ENCODE measurements at regions not wholly inside any gene's neighbourhood (a gene's known extent, or its start where the extent isn't known, plus 50 kb on each side); places are given as distances from the start of the nearest gene placed in this dataset.

DNA sequence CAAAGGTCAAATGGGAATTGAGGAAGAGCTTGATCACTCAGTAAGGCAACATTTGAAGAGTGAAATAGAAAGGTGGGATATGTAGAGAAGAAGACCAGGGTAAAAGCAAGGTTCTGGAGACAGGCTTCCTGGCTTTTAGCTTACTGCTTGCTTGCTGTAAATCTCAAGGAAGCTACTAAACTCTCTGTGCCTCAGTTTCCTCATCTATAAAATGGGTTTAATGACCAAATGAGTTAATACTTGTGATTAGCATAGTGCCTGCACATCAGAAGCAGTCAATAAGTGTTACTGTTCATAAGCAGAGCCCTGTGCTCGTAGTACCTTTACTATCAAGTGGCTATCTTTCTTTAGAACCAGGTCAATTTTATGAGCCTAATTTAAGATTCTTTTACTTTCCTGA lies 222.2 kb upstream of the ITGA4 start:
- Histone ChIP-seq H3K27me3 (ENCODE audit: insufficient read depth, low read length) (no peaks in the 10 kb centered on the region), H3K9me3 (ENCODE audit: control insufficient read depth in 1 of 2, insufficient read depth in 1 of 2, low read depth in 1 of 2, low read length in 2 of 2) (no peaks in the 10 kb centered on the region), H3K4me1 (ENCODE audit: control insufficient read depth in 1 of 2, insufficient read depth in 2 of 2, low read length in 2 of 2) (no peaks in the 10 kb centered on the region), H3K79me2 (ENCODE audit: insufficient read depth, low read length) (no peaks in the 10 kb centered on the region), H3K36me3 (ENCODE audit: control insufficient read depth in 1 of 2, insufficient read depth in 2 of 2, low read length in 2 of 2) (no peaks in the 10 kb centered on the region), H3K4me3 (replicated peaks in 1 of 2; ENCODE audit: low read depth in 1 of 2, low read length in 2 of 2) (no peak overlapping the region), H2AFZ (ENCODE audit: low read depth, low read length, poor library complexity, severe bottlenecking) (no peak overlapping the region), H4K20me1 (ENCODE audit: insufficient read depth) (no peaks in the 10 kb centered on the region), H3K27ac (ENCODE audit: low read depth, low read length) (no peak overlapping the region), H3K9me2 (ENCODE audit: insufficient read depth) (no peaks in the 10 kb centered on the region), H3K9ac (ENCODE audit: low read length) (no peak overlapping the region), H3K4me2 (ENCODE audit: low read length) (no peak overlapping the region)
- DNase-seq (ENCODE audit: low read depth, low spot score) (no peak), ATAC-seq (no peak)
- RAD21 ChIA-PET (ENCODE audit: low non-redundant PET in 1 of 2, low total read pairs in 2 of 2, uncharacterized antibody in 2 of 2, unreplicated experiment in 2 of 2), result no interaction called here
- CTCF ChIA-PET, result no interaction called here
- BruUV-seq (replicated peaks), result no TSS peak
- TF ChIP-seq EZH2 (IDR thresholded peaks at IDR 0.05) (no peak), SP1 (IDR thresholded peaks at IDR 0.05; ENCODE audit: low read depth) (no peak), ELF1 (IDR thresholded peaks at IDR 0.05; ENCODE audit: borderline replicate concordance, low read depth) (no peak), SIN3A (IDR thresholded peaks at IDR 0.05; ENCODE audit: low read depth) (no peak), POLR2A (IDR thresholded peaks at IDR 0.05; ENCODE audit: borderline replicate concordance, extremely low read depth, insufficient read depth, insufficient read length) (no peak), EGR1 (IDR thresholded peaks at IDR 0.05; ENCODE audit: low read depth) (no peak), TCF7L2 (IDR thresholded peaks at IDR 0.05; ENCODE audit: borderline replicate concordance, extremely low read depth, insufficient read depth, insufficient read length) (no peak), FOSL1 (IDR thresholded peaks at IDR 0.05; ENCODE audit: low read depth) (no peak), EZH2phosphoT487 (IDR thresholded peaks at IDR 0.05; ENCODE audit: borderline replicate concordance) (no peak)
- TF ChIP-seq, protein P1, sequence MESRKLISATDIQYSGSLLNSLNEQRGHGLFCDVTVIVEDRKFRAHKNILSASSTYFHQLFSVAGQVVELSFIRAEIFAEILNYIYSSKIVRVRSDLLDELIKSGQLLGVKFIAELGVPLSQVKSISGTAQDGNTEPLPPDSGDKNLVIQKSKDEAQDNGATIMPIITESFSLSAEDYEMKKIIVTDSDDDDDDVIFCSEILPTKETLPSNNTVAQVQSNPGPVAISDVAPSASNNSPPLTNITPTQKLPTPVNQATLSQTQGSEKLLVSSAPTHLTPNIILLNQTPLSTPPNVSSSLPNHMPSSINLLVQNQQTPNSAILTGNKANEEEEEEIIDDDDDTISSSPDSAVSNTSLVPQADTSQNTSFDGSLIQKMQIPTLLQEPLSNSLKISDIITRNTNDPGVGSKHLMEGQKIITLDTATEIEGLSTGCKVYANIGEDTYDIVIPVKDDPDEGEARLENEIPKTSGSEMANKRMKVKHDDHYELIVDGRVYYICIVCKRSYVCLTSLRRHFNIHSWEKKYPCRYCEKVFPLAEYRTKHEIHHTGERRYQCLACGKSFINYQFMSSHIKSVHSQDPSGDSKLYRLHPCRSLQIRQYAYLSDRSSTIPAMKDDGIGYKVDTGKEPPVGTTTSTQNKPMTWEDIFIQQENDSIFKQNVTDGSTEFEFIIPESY (IDR thresholded peaks at IDR 0.05; ENCODE audit: extremely low read depth, insufficient replicate concordance, low read length), result no peak
- TF ChIP-seq, protein P2, sequence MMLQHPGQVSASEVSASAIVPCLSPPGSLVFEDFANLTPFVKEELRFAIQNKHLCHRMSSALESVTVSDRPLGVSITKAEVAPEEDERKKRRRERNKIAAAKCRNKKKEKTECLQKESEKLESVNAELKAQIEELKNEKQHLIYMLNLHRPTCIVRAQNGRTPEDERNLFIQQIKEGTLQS (IDR thresholded peaks at IDR 0.05), result no peak
- TF ChIP-seq, protein P3, sequence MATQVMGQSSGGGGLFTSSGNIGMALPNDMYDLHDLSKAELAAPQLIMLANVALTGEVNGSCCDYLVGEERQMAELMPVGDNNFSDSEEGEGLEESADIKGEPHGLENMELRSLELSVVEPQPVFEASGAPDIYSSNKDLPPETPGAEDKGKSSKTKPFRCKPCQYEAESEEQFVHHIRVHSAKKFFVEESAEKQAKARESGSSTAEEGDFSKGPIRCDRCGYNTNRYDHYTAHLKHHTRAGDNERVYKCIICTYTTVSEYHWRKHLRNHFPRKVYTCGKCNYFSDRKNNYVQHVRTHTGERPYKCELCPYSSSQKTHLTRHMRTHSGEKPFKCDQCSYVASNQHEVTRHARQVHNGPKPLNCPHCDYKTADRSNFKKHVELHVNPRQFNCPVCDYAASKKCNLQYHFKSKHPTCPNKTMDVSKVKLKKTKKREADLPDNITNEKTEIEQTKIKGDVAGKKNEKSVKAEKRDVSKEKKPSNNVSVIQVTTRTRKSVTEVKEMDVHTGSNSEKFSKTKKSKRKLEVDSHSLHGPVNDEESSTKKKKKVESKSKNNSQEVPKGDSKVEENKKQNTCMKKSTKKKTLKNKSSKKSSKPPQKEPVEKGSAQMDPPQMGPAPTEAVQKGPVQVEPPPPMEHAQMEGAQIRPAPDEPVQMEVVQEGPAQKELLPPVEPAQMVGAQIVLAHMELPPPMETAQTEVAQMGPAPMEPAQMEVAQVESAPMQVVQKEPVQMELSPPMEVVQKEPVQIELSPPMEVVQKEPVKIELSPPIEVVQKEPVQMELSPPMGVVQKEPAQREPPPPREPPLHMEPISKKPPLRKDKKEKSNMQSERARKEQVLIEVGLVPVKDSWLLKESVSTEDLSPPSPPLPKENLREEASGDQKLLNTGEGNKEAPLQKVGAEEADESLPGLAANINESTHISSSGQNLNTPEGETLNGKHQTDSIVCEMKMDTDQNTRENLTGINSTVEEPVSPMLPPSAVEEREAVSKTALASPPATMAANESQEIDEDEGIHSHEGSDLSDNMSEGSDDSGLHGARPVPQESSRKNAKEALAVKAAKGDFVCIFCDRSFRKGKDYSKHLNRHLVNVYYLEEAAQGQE (IDR thresholded peaks at IDR 0.05; ENCODE audit: low read depth), result no peak
- TF ChIP-seq, protein P4, sequence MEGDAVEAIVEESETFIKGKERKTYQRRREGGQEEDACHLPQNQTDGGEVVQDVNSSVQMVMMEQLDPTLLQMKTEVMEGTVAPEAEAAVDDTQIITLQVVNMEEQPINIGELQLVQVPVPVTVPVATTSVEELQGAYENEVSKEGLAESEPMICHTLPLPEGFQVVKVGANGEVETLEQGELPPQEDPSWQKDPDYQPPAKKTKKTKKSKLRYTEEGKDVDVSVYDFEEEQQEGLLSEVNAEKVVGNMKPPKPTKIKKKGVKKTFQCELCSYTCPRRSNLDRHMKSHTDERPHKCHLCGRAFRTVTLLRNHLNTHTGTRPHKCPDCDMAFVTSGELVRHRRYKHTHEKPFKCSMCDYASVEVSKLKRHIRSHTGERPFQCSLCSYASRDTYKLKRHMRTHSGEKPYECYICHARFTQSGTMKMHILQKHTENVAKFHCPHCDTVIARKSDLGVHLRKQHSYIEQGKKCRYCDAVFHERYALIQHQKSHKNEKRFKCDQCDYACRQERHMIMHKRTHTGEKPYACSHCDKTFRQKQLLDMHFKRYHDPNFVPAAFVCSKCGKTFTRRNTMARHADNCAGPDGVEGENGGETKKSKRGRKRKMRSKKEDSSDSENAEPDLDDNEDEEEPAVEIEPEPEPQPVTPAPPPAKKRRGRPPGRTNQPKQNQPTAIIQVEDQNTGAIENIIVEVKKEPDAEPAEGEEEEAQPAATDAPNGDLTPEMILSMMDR (IDR thresholded peaks at IDR 0.05 in 2 of 3, conservative IDR thresholded peaks at IDR 0.05 in 1 of 3; ENCODE audit: borderline replicate concordance in 1 of 3, insufficient read depth in 1 of 3, low read depth in 2 of 3, low read length in 2 of 3), result no peak
- intact Hi-C loops (cut with micrococcal nuclease), result no loop called here
- POLR2A ChIA-PET, result no interaction called here

Data from HCT116 (cell line).